NCI-H2081 treated with DMSO at 0.1 percent for 48 hours (cell line): ENCODE measurements at regions not wholly inside any gene's neighbourhood (a gene's known extent, or its start where the extent isn't known, plus 50 kb on each side); places are given as distances from the start of the nearest gene placed in this dataset.
"Not testable (repeated sequence)": the region's sequence is repeated elsewhere in the genome, so short reads cannot be mapped to it uniquely, and the experiment has no call there.

Experiments used
- DNase-seq: peaks from one replicate; lab custom pipeline; 2025; lab: John Stamatoyannopoulos, UW

- DNase-seq: no peak
Observed at GRCh38 chr5:145574889-145575573, 260.1 kb downstream of the PRELID2 start.

DNA sequence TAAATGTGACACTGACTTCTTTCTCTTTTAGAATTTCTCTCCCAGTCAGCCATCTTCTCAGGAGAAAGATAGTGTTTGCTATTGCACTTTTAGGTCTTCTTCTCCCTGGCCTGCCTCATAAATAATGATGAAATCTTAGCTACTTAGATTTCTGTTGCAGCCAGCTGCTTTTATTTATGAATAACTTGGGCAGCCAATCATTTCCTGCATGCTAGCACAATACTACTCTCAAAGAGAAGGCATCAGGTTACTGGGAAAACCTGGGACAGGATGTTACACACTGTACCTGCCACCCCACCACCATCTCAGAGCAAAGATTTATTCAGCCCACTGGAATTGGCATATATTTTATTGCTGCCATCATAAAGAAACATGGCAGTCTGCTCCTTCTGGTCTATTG is 266.6 kb downstream of the PRELID2 start:
- no peak for DNase-seq

- DNase-seq: no peak
Observed at GRCh38 chr5:145562931-145563330, 272.2 kb downstream of the PRELID2 start.

DNA sequence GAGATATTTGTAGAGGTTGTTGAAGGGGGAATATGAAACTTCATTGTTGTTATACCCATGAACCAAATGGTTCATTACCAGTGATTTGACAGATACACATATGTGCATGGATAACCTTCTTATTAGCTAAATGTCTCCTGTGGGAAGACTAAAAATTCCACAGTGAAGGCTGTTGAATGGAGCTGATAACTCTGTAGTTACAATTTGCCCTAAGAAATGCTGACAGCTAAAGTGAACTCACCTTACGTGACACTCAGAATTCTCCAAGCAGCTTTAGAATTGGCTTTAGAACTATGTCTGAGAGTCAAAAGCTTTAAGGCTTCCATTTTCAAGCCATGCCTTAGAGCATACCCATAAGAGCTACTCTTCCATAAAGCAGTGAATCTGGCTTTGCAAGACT is 276.9 kb downstream of the PRELID2 start:
- no peak for DNase-seq

DNA sequence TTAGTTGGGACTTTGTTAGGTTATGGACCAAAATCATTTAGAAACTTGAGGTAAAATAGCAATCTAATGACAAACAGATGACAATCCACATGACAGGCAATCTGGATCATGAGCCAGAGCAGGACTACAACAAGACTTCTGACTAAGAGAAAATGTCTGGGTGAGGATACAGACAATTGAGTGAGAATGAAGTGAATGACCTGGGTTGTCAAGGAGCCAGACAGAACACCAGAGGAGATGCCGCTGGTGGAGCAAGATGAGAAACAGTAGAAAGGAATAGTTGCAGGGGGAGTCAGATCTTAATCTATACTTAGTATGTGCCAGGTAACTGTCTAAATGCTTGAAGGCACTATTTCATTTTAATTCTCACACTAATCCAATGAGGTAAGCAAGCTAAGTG is 277.8 kb downstream of the PRELID2 start:
- DNase-seq: no peak

DNA sequence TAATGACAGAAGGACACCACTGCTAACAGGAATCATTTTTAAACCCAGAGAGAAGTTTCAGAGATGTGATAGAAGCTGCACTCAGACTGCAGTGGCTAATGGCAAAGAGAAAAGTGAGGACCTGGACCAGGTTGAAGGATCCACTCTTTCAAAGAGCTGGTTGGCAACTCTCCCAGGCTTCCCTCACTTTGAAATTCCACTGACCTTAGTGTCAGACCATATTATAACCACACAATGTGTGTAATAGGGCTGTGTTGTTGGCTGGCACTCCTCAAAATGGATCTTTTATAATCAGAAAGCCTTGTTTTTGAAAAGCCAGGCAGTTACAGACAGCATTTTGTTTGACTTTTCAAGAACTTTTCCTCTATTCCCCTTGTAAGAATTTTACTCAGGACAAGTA is 280.7 kb downstream of the PRELID2 start:
- DNase-seq: no peak

GRCh38 chr5:145553177-145553576 is 282.0 kb downstream of the PRELID2 start:
- no peak for DNase-seq

DNA sequence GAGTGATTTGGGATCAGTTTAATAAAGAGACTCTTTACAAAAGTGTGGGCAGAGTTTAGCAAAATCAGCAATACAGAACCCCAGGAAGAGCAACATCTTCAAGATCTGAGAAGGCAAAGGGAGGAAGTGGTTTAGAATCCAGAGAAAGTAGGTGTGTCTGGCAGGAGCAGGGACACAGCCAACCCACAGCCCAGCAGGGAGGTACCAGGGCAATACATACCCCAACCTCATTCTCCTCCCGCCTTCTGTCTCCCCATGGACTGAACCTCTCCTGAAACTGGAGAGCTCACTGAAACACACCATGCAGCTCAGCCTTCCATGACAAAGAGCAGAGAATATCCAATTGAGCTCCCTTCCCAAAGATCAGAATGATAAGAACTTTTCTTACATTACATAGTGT is 283.4 kb downstream of the PRELID2 start:
- DNase-seq: no peak

GRCh38 chr5:145548097-145548496 is 287.0 kb downstream of the PRELID2 start:
- DNase-seq: no peak

GRCh38 chr5:145544401-145544800 is 290.7 kb downstream of the PRELID2 start:
- no peak for DNase-seq

DNA sequence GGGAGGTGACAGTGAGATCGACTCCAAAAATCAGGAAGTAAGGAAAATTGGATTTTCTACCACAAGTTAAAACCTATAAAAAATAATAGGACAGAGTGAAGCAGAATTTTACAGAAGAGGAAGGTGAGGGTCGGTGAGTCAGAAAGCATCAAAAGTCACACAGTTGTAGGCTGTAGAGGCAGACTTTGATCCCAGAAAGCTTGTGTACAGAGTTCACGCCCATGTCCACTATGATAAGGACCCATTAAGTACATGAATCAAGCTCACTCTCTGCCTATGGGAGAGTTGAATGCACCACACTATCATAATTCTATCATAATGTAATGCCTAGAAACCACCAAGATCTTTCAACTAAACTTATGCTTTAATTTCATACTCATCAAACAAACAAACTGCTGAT is 291.2 kb downstream of the PRELID2 start:
- no peak for DNase-seq

GRCh38 chr5:145540375-145540774 is 294.8 kb downstream of the PRELID2 start:
- DNase-seq: no peak

DNA sequence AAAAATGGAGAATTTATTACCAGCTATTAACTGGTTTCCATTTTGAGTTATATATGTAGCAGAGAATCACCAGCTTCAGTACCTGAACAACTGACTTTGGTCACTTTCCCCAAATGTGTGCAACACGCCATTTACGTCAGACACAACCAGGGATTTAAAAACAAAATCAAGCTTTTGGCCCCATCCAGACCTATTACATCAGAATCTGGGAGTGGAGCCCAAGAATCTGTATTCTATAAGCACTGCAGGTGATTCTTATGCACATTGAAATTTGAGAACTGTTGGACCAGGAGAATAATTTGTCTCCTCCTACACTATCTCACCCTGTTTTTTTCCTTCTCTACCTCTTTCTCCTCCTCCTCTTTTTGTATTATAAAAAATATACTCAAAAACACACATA is 295.9 kb downstream of the PRELID2 start:
- DNase-seq: no peak

DNA sequence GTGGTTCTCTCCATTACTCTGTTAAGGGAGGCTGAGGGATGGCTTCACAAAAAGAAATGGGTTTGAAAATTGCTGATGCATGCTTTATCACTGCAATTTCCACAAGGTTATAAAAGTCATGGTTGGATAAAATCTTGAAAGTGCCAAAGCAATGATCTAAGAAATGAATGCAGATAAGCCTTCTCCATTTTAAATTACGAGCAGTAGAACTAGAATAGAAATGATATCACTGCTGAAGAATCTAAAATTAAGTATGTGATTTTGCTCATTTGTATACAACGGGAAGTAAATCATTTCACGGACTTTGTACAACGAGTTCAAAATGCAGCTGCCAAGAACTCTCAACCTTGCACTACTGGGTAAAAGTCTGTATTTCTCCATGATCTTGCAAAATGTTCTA is 299.0 kb downstream of the PRELID2 start:
- DNase-seq: no peak

GRCh38 chr5:145531038-145531734 is 304.0 kb downstream of the PRELID2 start:
- no peak for DNase-seq

GRCh38 chr5:145521523-145521922 is 313.6 kb downstream of the PRELID2 start:
- no peak for DNase-seq

DNA sequence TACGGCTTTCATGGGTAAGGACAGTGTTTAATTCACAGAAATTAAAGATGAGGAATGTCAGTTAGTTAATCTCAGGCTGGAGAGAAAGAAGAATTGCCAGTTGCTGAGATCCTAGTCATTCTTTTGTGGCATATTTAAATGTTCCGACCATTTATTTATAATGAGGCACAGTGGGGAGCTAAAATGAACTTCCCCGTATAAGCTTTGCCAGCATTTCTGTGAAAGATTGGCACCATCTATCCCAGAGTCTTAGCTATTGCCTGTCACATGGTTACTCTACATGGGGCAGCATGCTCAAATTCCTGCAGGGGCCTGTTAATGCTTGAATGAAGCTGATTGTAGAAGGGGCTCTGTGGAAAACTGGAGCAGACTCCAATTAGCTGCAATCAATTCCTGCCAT is 314.1 kb downstream of the PRELID2 start:
- no peak for DNase-seq

DNA sequence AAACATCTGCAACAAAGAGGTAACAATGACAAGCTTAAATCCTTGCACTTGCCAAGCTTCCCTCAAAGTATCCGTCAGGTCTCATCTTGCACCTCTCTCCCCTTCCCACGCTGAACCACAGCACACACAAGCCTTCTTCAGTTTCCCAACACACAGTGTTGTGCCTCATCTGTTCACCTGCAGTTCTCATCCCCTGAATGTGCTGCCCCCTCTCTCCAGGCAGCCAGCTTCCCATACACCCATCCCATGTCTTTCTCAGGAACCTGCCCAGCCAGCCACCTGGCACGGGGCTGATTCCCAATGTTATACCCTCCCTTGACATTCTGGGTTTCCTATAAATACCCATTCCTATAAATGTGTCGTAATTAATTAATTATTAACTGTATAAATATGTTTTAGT is 314.8 kb downstream of the PRELID2 start:
- DNase-seq: no peak

- not testable (repeated sequence) for DNase-seq
Observed at GRCh38 chr5:145517588-145517987, 317.6 kb downstream of the PRELID2 start.

GRCh38 chr5:145511351-145511750 is 323.8 kb downstream of the PRELID2 start:
- DNase-seq: no peak

GRCh38 chr5:145510769-145511168 is 324.4 kb downstream of the PRELID2 start:
- DNase-seq: no peak

GRCh38 chr5:145510324-145510723 is 324.8 kb downstream of the PRELID2 start:
- no peak for DNase-seq

- DNase-seq: no peak
Observed at GRCh38 chr5:145509336-145510136, 325.6 kb downstream of the PRELID2 start.
